Adrenal gland (tissue), 5 donors: ENCODE measurements at regions not wholly inside any gene's neighbourhood (a gene's known extent, or its start where the extent isn't known, plus 50 kb on each side); places are given as distances from the start of the nearest gene placed in this dataset.

Experiments
- POLR2A ChIP-seq, 2 donors: fragments of 450-650 bp; IDR thresholded peaks; one replicate each; pipeline ENCODE4 v1.6.1; 2017; ENCODE audit warnings: antibody characterized with exemption in 2 of 2, mild to moderate bottlenecking in 2 of 2, moderate library complexity in 1 of 2
- TF ChIP-seq, protein P1 (sequence below), 6 experiments: fragments of 450-650 bp in 4 of 6; fragments of 200-600 bp in 2 of 6; sonication (generic) in 1 of 6; IDR thresholded peaks; 1 replicate in 5 of 6; 2 replicates in 1 of 6; pipeline versions ENCODE4 v1.5.1 to v1.8.0; 2016 to 2021; ENCODE audit warnings: antibody characterized with exemption in 6 of 6, mild to moderate bottlenecking in 2 of 6, moderate library complexity in 1 of 6
- donor health status: DM: no; HTN: no; CAD: no.

DNA sequence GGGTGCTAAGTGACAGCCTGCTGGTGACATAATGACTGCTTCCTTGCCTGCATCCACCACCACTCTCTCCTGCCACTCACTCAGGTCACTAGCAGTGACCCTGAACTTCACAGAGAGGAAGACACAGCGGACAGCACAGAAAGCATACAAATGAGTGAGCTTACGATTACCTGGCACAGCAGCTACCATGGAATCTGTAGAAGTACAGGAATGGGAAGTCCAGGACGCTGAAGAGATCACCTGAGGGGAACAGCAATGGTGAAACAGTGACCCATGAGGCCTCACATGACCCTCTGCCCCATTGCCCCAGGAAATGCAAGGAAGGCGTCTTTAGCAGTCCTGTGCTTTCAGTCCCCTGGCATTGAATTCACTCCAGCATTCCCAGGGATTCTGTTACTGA, 96.7 kb upstream of the RIOK3 start:
- TF ChIP-seq, protein P1, sequence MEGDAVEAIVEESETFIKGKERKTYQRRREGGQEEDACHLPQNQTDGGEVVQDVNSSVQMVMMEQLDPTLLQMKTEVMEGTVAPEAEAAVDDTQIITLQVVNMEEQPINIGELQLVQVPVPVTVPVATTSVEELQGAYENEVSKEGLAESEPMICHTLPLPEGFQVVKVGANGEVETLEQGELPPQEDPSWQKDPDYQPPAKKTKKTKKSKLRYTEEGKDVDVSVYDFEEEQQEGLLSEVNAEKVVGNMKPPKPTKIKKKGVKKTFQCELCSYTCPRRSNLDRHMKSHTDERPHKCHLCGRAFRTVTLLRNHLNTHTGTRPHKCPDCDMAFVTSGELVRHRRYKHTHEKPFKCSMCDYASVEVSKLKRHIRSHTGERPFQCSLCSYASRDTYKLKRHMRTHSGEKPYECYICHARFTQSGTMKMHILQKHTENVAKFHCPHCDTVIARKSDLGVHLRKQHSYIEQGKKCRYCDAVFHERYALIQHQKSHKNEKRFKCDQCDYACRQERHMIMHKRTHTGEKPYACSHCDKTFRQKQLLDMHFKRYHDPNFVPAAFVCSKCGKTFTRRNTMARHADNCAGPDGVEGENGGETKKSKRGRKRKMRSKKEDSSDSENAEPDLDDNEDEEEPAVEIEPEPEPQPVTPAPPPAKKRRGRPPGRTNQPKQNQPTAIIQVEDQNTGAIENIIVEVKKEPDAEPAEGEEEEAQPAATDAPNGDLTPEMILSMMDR (IDR thresholded peaks at IDR 0.05) = no peak
- no peak for TF ChIP-seq POLR2A (IDR thresholded peaks at IDR 0.05)
